ENCODE measurements at regions not wholly inside any gene's neighbourhood (a gene's known extent, or its start where the extent isn't known, plus 50 kb on each side); places are given as distances from the start of the nearest gene placed in this dataset.

DNA sequence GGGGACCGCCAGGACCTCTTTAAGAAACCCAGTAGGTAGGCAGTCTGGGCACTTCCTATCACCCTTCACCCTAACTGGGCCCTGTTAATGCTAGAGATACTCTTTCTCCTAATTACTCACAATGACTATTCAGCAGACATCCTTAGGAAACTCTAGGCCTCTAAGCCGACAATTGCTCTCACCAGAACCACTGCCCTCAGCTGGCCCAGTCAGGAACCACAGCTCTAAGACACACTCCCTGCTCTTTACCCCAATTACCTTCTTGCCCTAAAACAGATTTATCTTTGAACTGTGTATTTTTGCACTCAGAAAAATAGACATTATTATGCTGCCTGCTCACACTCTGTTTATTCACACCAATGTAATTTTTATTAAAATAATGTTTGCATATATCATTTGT is 432.6 kb upstream of the SLC30A5 start:
- no peaks in the 10 kb centered on the region for H3K4me1 ChIP-seq (ENCODE audit: control extremely low read depth in 1 of 4, control insufficient read depth in 4 of 4, insufficient read depth in 4 of 4, low read length in 3 of 4)
- H3K27ac ChIP-seq (ENCODE audit: insufficient read depth in 1 of 2, low read depth in 1 of 2, low read length in 2 of 2, poor library complexity in 1 of 2, severe bottlenecking in 2 of 2): no peak overlapping the region
- H3K4me3 ChIP-seq (ENCODE audit: control insufficient read depth in 1 of 7, extremely low read depth in 1 of 7, insufficient read depth in 4 of 7, low read depth in 2 of 7, low read length in 6 of 7): no peak overlapping the region
- H3K36me3 ChIP-seq (ENCODE audit: control insufficient read depth in 4 of 4, insufficient read depth in 4 of 4, low read length in 3 of 4): no peaks in the 10 kb centered on the region
- ChIA-PET POLR2A (no interaction called here), CTCF (interaction anchor here (0.9 to 2.1 kb wide), 5 partner anchors 8 to 375 kb away, joined by 3 to 6 read pairs (median 3); no protein-coding TSS in a partner anchor)
- H3K9me3 ChIP-seq (ENCODE audit: control extremely low read depth in 1 of 5, control insufficient read depth in 4 of 5, insufficient read depth in 2 of 5, low read depth in 1 of 5, low read length in 4 of 5): no peaks in the 10 kb centered on the region
- H3K27me3 ChIP-seq (replicated peaks in 2 of 5; ENCODE audit: control insufficient read depth in 4 of 5, insufficient read depth in 5 of 5, low read length in 4 of 5): no peaks in the 10 kb centered on the region
- WGBS (ENCODE audit: insufficient coverage): 67% methylated on average over 2 of the region's 2 CpGs
- DNase-seq: peak; percentile 19 to 40 (median 40)

DNA sequence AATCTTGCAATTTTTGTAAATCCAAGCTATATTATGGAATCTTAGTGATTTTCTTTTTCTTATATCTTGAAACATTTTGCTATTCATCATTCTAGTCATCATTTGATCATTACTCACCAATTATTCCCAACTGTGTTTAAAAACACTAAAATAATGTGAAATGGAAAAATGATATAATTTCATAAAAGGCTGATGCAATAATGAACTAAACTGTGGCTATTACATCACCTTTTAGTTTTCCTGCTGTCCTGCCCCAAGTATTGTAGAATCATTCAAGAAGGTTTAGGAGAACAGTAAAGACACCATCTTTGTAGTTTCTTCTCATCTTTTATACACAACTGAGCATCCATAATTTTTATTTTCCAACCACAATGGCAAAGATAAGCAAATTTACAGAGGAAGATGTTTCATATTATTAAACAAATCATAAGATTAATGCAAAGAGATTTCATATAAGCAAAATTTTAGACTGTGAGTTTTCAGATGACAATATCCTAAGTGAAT is 431.0 kb upstream of the SLC30A5 start:
- no peaks in the 10 kb centered on the region for H3K9me3 ChIP-seq (ENCODE audit: control extremely low read depth in 1 of 5, control insufficient read depth in 4 of 5, insufficient read depth in 2 of 5, low read depth in 1 of 5, low read length in 4 of 5)
- ChIA-PET CTCF (no interaction called here), POLR2A (no interaction called here)
- no peaks in the 10 kb centered on the region for H3K4me1 ChIP-seq (ENCODE audit: control extremely low read depth in 1 of 4, control insufficient read depth in 4 of 4, insufficient read depth in 4 of 4, low read length in 3 of 4)
- H3K27me3 ChIP-seq (replicated peaks in 2 of 5; ENCODE audit: control insufficient read depth in 4 of 5, insufficient read depth in 5 of 5, low read length in 4 of 5): no peaks in the 10 kb centered on the region
- no peak for DNase-seq
- no peak overlapping the region for H3K4me3 ChIP-seq (ENCODE audit: control insufficient read depth in 1 of 7, extremely low read depth in 1 of 7, insufficient read depth in 4 of 7, low read depth in 2 of 7, low read length in 6 of 7)
- no peaks in the 10 kb centered on the region for H3K36me3 ChIP-seq (ENCODE audit: control insufficient read depth in 4 of 4, insufficient read depth in 4 of 4, low read length in 3 of 4)
- H3K27ac ChIP-seq (ENCODE audit: insufficient read depth in 1 of 2, low read depth in 1 of 2, low read length in 2 of 2, poor library complexity in 1 of 2, severe bottlenecking in 2 of 2): no peak overlapping the region

DNA sequence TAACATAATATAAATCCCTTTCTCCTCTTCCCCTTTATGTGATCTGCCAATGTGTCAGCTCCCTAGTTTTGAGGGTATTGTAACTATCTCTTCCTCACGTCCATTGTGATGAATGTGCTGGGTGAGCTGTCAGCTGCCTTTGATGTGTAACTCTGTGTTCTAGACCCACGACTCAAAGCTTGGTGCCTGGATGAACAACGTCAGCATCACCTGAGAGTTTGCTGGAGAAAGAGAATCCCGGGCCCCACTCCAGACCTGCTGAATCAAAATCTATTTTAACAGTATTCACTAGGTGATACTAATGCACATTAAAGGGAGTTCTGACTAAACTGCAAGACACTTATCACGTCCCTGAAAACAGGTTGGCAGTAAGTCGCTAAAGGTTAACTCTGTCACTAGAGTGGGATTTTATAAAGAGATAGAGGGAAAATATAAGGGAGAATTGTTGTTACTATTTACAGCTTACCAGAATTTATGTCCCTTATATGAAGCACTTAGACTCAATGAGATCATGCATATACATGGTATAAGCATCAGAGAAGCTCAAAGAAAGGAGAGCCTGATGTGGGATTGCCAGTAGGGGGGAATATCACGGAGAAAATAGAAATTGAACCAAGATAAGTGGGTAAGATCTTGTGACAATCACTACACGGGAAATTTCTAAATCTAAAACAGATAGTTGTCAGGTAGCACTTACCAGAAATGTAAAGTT is 423.8 kb upstream of the SLC30A5 start:
- Histone ChIP-seq H3K4me1 (ENCODE audit: control extremely low read depth in 1 of 4, control insufficient read depth in 4 of 4, insufficient read depth in 4 of 4, low read length in 3 of 4) (no peaks in the 10 kb centered on the region), H3K36me3 (ENCODE audit: control insufficient read depth in 4 of 4, insufficient read depth in 4 of 4, low read length in 3 of 4) (no peaks in the 10 kb centered on the region), H3K27ac (ENCODE audit: insufficient read depth in 1 of 2, low read depth in 1 of 2, low read length in 2 of 2, poor library complexity in 1 of 2, severe bottlenecking in 2 of 2) (no peak overlapping the region), H3K4me3 (ENCODE audit: control insufficient read depth in 1 of 7, extremely low read depth in 1 of 7, insufficient read depth in 4 of 7, low read depth in 2 of 7, low read length in 6 of 7) (no peak overlapping the region), H3K27me3 (replicated peaks in 2 of 5; ENCODE audit: control insufficient read depth in 4 of 5, insufficient read depth in 5 of 5, low read length in 4 of 5) (no peaks in the 10 kb centered on the region), H3K9me3 (ENCODE audit: control extremely low read depth in 1 of 5, control insufficient read depth in 4 of 5, insufficient read depth in 2 of 5, low read depth in 1 of 5, low read length in 4 of 5) (no peaks in the 10 kb centered on the region)
- ChIA-PET POLR2A (no interaction called here), CTCF (interaction anchor here (1.4 kb wide), 1 partner anchor 9 kb away, joined by 4 read pairs; no protein-coding TSS in a partner anchor)
- 100% methylated on average over 2 of the region's 8 CpGs for WGBS (ENCODE audit: insufficient coverage)
- DNase-seq: no peak

DNA sequence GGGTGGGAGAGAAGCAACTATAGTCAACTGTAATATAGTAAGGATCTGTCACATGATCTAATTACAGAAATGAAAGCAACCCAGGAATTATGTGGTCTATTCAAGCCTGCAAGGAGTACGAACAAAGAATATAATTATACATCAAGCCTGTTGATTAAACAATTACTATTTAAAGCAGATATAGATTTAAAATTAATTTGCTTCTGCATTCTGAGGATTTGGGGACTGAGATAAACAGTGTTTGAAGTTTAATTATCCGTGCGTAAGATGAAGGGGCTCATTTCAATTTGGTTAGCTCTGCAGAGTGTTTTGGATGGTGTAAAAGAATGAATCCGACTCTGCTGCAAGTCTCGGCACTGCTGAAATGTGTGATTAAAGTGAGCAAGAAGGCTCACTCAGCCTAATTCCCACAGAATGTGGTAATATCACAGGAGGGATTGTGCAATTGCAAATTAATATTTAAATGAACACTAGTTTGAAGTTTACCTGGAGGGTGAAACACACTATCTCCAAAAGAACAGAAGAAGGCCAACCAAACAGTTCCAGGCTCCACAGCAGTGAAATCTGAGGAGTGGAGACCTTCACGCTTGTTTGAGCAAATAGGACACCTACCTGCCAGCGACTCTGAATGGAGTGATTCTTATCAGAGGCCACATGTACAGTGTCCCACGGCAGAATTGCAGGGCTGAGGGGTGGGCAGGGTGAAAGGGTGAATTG is 420.6 kb upstream of the SLC30A5 start:
- WGBS (ENCODE audit: insufficient coverage): 99% methylated on average over 7 of the region's 8 CpGs
- H3K27ac ChIP-seq (ENCODE audit: insufficient read depth in 1 of 2, low read depth in 1 of 2, low read length in 2 of 2, poor library complexity in 1 of 2, severe bottlenecking in 2 of 2): no peak overlapping the region

DNA sequence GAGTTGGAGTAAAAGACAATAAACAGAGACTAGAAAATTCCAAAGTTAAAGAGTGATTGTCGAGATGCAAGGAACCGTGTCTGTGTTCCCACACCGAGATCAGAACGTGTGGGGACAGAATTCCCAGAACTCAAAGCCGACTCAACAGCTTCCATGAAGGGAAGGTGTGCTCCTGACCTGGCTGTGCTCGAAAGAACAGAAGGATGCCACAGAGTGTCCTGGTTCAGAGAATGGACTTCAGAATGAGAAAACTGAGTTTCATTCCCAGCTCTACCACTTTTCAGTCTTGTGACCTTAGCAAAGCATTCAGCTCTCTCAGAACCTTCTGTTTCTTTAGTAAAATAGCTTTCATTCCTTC is 420.0 kb upstream of the SLC30A5 start:
- no peaks in the 10 kb centered on the region for H3K36me3 ChIP-seq (ENCODE audit: control insufficient read depth in 4 of 4, insufficient read depth in 4 of 4, low read length in 3 of 4)
- ChIA-PET POLR2A (no interaction called here), CTCF (no interaction called here)
- no peaks in the 10 kb centered on the region for H3K27me3 ChIP-seq (replicated peaks in 2 of 5; ENCODE audit: control insufficient read depth in 4 of 5, insufficient read depth in 5 of 5, low read length in 4 of 5)
- H3K4me3 ChIP-seq (ENCODE audit: control insufficient read depth in 1 of 7, extremely low read depth in 1 of 7, insufficient read depth in 4 of 7, low read depth in 2 of 7, low read length in 6 of 7): no peak overlapping the region
- no peaks in the 10 kb centered on the region for H3K9me3 ChIP-seq (ENCODE audit: control extremely low read depth in 1 of 5, control insufficient read depth in 4 of 5, insufficient read depth in 2 of 5, low read depth in 1 of 5, low read length in 4 of 5)
- H3K4me1 ChIP-seq (ENCODE audit: control extremely low read depth in 1 of 4, control insufficient read depth in 4 of 4, insufficient read depth in 4 of 4, low read length in 3 of 4): no peaks in the 10 kb centered on the region
- no peak overlapping the region for H3K27ac ChIP-seq (ENCODE audit: insufficient read depth in 1 of 2, low read depth in 1 of 2, low read length in 2 of 2, poor library complexity in 1 of 2, severe bottlenecking in 2 of 2)
- over 99% methylated on average over 6 of the region's 6 CpGs for WGBS (ENCODE audit: insufficient coverage)
- DNase-seq: no peak

More for the DNA sequence above, 420.6 kb upstream of the SLC30A5 start:
- H3K4me1 ChIP-seq (ENCODE audit: control extremely low read depth in 1 of 4, control insufficient read depth in 4 of 4, insufficient read depth in 4 of 4, low read length in 3 of 4): no peaks in the 10 kb centered on the region
- H3K36me3 ChIP-seq (ENCODE audit: control insufficient read depth in 4 of 4, insufficient read depth in 4 of 4, low read length in 3 of 4): no peaks in the 10 kb centered on the region
- no peaks in the 10 kb centered on the region for H3K27me3 ChIP-seq (replicated peaks in 2 of 5; ENCODE audit: control insufficient read depth in 4 of 5, insufficient read depth in 5 of 5, low read length in 4 of 5)
- CTCF ChIA-PET: no interaction called here
- H3K9me3 ChIP-seq (ENCODE audit: control extremely low read depth in 1 of 5, control insufficient read depth in 4 of 5, insufficient read depth in 2 of 5, low read depth in 1 of 5, low read length in 4 of 5): no peaks in the 10 kb centered on the region
- POLR2A ChIA-PET: no interaction called here
- peak overlapping the region in 1 of 7 experiments; percentile 23 for H3K4me3 ChIP-seq (ENCODE audit: control insufficient read depth in 1 of 7, extremely low read depth in 1 of 7, insufficient read depth in 4 of 7, low read depth in 2 of 7, low read length in 6 of 7)
- DNase-seq: no peak

DNA sequence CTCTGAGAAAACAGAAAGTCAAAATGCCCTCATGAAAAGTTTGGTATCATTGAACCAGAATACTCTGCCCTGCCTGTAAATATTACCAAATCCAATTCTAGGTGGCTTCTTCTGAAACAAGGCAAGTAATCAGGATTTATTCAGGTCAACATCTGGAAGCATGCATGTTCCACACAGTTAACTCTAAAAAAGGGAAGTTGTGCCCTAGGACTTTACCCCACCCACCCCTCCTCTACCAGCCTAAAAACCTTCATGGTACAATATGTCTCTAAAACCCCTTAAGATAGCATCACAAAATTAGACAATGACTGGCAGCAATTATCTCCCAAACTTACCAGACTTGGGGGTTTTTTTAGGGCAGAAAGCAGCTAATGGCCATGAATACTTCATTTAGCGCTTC is 414.8 kb upstream of the SLC30A5 start:
- Histone ChIP-seq H3K27ac (ENCODE audit: insufficient read depth in 1 of 2, low read depth in 1 of 2, low read length in 2 of 2, poor library complexity in 1 of 2, severe bottlenecking in 2 of 2) (no peak overlapping the region), H3K4me1 (ENCODE audit: control extremely low read depth in 1 of 4, control insufficient read depth in 4 of 4, insufficient read depth in 4 of 4, low read length in 3 of 4) (no peaks in the 10 kb centered on the region), H3K36me3 (ENCODE audit: control insufficient read depth in 4 of 4, insufficient read depth in 4 of 4, low read length in 3 of 4) (no peaks in the 10 kb centered on the region), H3K4me3 (ENCODE audit: control insufficient read depth in 1 of 7, extremely low read depth in 1 of 7, insufficient read depth in 4 of 7, low read depth in 2 of 7, low read length in 6 of 7) (no peak overlapping the region), H3K9me3 (ENCODE audit: control extremely low read depth in 1 of 5, control insufficient read depth in 4 of 5, insufficient read depth in 2 of 5, low read depth in 1 of 5, low read length in 4 of 5) (no peaks in the 10 kb centered on the region), H3K27me3 (replicated peaks in 2 of 5; ENCODE audit: control insufficient read depth in 4 of 5, insufficient read depth in 5 of 5, low read length in 4 of 5) (peaks cover 0 to 3% (median 0%) of the 10 kb centered on the region in 5 experiments)
- WGBS (ENCODE audit: insufficient coverage): 100% methylated on average over 1 of the region's 1 CpG
- DNase-seq: peak in 2 of 3 donors; percentile 51 to 65
- POLR2A ChIA-PET: no interaction called here
- CTCF ChIA-PET: no interaction called here

DNA sequence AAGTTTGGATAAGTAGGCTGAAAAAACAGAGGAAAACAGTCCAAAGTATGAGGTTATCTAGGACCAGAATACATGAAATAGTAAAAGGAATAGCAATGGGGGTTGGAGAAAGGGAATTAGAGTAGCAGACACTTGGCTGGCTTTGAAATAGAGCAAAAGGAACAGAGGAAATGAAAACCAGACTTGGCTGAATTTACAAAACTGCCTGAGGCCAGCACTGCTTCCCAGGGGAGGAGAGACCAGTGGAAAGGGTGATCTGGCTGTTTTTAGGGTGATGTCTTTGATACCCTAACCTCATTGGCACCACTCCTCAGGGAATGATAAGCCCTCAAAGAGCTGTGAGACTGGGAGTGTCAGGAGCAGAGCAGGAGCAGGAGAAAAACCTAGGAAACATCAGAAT is 413.4 kb upstream of the SLC30A5 start:
- no peak overlapping the region for H3K4me3 ChIP-seq (ENCODE audit: control insufficient read depth in 1 of 7, extremely low read depth in 1 of 7, insufficient read depth in 4 of 7, low read depth in 2 of 7, low read length in 6 of 7)
- DNase-seq: no peak
- peaks cover 0 to 3% (median 0%) of the 10 kb centered on the region in 5 experiments for H3K27me3 ChIP-seq (replicated peaks in 2 of 5; ENCODE audit: control insufficient read depth in 4 of 5, insufficient read depth in 5 of 5, low read length in 4 of 5)
- no peak overlapping the region for H3K27ac ChIP-seq (ENCODE audit: insufficient read depth in 1 of 2, low read depth in 1 of 2, low read length in 2 of 2, poor library complexity in 1 of 2, severe bottlenecking in 2 of 2)
- H3K9me3 ChIP-seq (ENCODE audit: control extremely low read depth in 1 of 5, control insufficient read depth in 4 of 5, insufficient read depth in 2 of 5, low read depth in 1 of 5, low read length in 4 of 5): peaks cover 0 to 2% (median 0%) of the 10 kb centered on the region in 5 experiments
- H3K36me3 ChIP-seq (ENCODE audit: control insufficient read depth in 4 of 4, insufficient read depth in 4 of 4, low read length in 3 of 4): no peaks in the 10 kb centered on the region
- CTCF ChIA-PET: interaction anchor here (0.5 kb wide), 1 partner anchor 397 kb away, joined by 3 read pairs; no protein-coding TSS in a partner anchor
- no peaks in the 10 kb centered on the region for H3K4me1 ChIP-seq (ENCODE audit: control extremely low read depth in 1 of 4, control insufficient read depth in 4 of 4, insufficient read depth in 4 of 4, low read length in 3 of 4)
- POLR2A ChIA-PET: no interaction called here

Measured in common myeloid progenitor, CD34-positive (primary cell).